HG03558 (cell line): ENCODE measurements at regions not wholly inside any gene's neighbourhood (a gene's known extent, or its start where the extent isn't known, plus 50 kb on each side); places are given as distances from the start of the nearest gene placed in this dataset.

Experiments
- ATAC-seq: cut with Tn5 transposase; IDR thresholded peaks from one replicate; pipeline ENCODE4 v1.9.1; 2021; ENCODE audit warnings: moderate number of reproducible peaks; ENCODE audit not compliant: unreplicated experiment; ENCODE audit errors: extremely low read depth

DNA sequence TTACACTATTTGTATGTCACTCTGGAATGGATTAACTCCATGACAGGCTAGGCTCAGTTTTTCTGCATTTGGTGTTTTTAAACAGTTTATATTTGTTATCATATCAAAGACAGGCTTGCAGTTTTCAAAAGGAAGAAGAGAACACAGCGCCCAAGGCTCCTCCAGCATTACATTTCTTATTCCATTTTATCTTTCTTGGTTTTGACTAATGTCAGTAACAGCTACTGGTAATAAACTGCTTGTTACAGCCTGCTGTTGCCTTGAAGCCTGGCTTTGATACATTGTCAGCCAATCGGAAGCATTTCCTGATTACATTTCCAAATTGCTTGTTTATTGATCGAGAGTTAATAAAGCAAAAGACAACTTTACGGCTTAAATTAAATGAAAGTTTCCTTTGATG is 166.0 kb upstream of the MDFIC start:
- no peak for ATAC-seq

GRCh38 chr7:114758661-114759227 is 163.2 kb upstream of the MDFIC start:
- ATAC-seq, result no peak

GRCh38 chr7:114759347-114760062 is 162.4 kb upstream of the MDFIC start:
- ATAC-seq, result no peak

- ATAC-seq, result no peak
Observed at GRCh38 chr7:114760477-114760876, 161.4 kb upstream of the MDFIC start.

GRCh38 chr7:114761973-114762372 is 159.9 kb upstream of the MDFIC start:
- ATAC-seq, result no peak

- ATAC-seq, result no peak
Observed at GRCh38 chr7:114765331-114766040, 156.4 kb upstream of the MDFIC start.

DNA sequence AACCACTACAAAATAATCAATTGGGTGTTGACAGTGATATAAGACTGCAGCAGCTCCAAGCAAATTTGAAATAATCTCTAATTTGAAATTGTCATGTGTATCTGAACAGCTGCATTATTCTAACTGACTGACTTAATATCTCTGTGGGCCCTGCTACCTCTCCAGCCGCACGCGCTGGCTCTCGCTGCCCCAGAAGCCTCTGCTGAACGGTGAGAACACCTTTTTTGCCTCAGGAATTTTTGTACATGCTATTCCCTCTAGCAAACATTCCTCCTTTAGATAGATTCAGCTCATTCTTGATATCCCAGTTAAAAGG is 155.9 kb upstream of the MDFIC start:
- no peak for ATAC-seq

- ATAC-seq, result no peak
Observed at GRCh38 chr7:114777288-114777687, 144.6 kb upstream of the MDFIC start.

GRCh38 chr7:114783508-114783907 is 138.4 kb upstream of the MDFIC start:
- ATAC-seq, result no peak

DNA sequence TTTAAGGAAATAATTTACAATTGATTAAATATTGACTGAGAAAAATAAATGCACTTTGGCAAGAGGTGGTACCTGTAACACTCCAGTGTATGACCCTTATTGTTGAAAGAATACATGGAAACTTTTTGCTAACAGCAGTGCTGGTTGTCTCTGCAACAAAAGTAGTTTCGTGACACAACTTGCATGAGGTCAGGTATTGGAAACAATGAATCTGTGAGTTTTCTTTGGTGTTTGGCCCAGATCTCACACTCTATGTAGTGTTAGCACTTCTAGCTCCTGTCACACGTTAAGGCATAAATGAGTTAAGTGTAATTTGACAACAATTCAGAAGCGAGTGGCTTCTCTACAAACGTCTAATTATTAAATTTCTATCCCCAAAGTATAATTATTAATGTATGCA is 137.7 kb upstream of the MDFIC start:
- ATAC-seq, result no peak

GRCh38 chr7:114784746-114785145 is 137.1 kb upstream of the MDFIC start:
- ATAC-seq, result no peak

GRCh38 chr7:114785496-114785895 is 136.4 kb upstream of the MDFIC start:
- no peak for ATAC-seq

DNA sequence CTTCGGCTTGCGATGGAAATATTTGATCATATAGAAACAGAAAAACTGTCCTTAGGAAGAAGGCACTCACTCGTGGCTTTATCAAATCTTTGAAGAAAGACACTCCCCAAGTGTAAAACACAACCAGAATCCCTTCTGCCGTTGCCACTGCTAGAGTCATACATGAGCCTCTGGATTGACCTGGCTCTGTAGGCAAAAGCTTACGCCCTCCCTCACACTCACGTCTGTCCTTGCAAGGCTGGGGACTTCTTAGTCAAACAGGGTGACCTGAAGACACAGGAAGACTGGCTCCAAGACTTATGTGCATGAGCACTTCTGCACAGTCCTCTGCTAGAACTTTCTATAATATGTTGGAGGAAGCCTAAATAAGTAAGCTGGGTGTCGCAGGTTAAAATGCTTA is 135.4 kb upstream of the MDFIC start:
- no peak for ATAC-seq

GRCh38 chr7:114787556-114787955 is 134.3 kb upstream of the MDFIC start:
- ATAC-seq, result no peak

DNA sequence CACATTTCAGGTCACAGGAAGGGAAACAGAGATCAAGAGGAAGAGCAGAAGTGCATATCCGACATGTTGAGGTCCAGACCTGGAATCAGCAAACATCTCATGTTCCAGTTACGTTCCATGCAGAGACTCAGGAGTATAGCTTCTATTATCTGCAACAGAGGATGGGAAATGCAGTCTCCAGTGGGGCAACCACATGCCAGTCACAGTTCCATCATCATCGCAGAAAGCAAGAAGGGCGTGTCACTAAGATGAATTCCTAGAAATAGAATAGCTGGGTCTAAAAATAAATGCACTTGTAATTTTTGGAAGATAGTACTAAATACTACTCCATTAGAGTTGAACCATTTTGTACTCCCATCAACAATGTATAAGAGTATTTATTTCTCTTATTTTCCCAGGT is 133.2 kb upstream of the MDFIC start:
- no peak for ATAC-seq

DNA sequence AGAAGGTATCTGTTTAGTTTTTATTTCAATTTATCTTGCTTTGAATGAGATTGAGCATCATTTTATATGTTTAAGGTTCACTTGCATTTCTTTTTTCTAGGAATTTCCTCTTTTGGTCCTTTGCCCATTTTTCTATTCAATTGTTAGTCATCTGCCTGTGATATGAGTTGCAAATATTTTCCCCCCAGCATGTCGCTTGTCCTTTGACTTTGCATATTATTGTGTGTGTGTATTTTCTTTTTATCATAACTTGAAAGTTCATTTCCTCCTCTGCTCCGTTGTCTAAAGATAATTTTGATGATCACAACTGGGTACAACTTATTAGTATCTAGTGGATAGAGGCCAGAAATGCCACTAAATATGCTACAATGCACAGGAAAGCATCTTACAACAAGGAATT is 132.7 kb upstream of the MDFIC start:
- ATAC-seq, result no peak

DNA sequence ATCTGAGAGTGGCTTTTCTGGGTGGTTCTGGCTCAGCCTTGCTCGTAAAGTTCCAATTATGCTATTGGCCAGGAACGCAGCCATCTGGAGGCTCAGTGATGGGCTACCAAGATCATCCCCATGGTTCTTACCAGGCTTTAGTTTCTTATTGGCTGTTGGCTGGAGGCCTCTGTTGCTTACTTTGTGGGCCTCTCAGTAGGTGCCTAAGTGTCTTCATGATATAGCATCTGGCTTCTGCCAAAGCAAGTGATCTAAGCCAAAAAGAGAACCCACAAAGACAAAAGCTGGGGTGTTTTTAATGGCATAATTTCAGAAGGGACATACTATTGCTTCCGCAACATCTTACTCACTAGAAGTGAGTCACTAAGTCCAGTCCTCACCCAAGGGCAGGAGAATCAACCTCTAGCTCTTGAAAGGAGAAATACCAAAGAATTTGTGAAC is 132.0 kb upstream of the MDFIC start:
- no peak for ATAC-seq

DNA sequence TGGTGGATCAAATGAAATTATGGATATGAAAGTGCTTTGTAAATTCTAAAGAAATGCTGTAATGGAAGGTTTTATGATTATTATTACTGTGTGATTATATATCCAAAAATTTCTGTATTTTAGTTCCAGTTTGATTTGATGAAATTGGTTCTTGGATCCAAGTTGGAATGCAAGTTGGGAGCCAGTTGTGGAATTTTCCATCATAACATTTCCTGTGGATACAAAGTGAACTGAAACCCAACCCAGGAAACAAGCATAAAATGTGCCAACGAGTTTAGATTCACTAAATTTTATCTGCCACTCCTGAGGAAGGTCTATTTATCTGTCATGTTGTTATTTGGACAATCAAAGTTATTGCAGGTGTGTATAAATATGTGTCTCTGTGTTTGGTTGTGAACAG is 131.4 kb upstream of the MDFIC start:
- ATAC-seq, result no peak

DNA sequence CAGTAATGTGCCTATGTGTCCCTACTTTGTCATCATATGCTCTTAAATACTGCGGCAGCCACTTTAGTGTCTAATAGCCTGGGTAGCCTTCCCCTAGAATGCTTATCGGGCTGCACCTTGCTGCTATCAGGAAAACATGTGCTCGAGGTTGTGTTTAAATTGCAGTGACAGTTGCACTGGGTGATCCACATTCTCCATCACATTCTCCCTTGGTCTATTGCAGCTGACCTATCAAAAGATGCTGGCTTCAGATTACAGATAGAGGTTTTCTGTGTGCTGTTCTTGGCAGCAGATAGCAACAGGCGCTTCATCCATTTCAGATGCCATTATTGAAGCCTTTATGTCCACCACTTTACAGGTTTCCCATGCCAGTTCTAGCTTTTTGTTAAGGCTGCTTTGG is 130.1 kb upstream of the MDFIC start:
- no peak for ATAC-seq

GRCh38 chr7:114793155-114793845 is 128.6 kb upstream of the MDFIC start:
- no peak for ATAC-seq

DNA sequence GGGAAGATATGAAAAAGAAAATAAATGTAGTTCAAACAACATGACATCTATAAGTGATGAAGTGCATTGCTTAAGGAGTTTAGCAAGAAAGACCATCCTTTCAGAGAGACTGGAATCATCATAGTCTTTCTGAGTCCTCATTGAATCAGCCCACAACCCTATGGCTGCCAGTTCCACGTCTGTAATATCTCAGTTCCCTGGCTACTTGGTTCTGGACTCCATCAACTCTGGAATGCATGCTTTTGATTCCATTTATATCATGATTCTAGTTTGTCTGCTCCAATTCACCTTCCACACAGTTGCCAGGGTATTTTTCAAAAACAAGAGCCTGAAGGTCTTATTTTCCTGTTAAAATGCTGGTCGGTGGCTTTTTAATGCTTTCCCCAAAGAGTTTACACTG is 126.4 kb upstream of the MDFIC start:
- ATAC-seq, result no peak
